Astrocyte (in vitro differentiated cells and primary cell): ENCODE measurements at regions not wholly inside any gene's neighbourhood (a gene's known extent, or its start where the extent isn't known, plus 50 kb on each side); places are given as distances from the start of the nearest gene placed in this dataset.

Source experiments
- DNase-seq: peaks from one replicate; pipeline ENCODE4 v3.0.0-alpha.2; 2010; ENCODE audit warnings: low read depth
- FAIRE-seq: peaks from 2 replicates; lab custom pipeline; 2011; peaks lifted over from hg19 to GRCh38; lab: Jason Lieb, UNC
- H2AFZ ChIP-seq: 2 replicates; pipeline ENCODE4 v1.6.0; 2012; ENCODE audit warnings: low read depth, low read length, inconsistent platforms
- H3K27ac ChIP-seq: 2 replicates; pipeline ENCODE4 v1.5.1; 2011; ENCODE audit warnings: low read depth, low read length, inconsistent platforms
- H3K27me3 ChIP-seq: 2 replicates; pipeline ENCODE4 v1.6.0; 2011; ENCODE audit warnings: low read length, inconsistent platforms; ENCODE audit not compliant: insufficient read depth
- H3K36me3 ChIP-seq: 2 replicates; pipeline ENCODE4 v1.5.1; 2011; ENCODE audit warnings: low read length, inconsistent platforms; ENCODE audit not compliant: insufficient read depth
- H3K4me1 ChIP-seq: 2 replicates; pipeline ENCODE4 v1.5.1; 2011; ENCODE audit warnings: low read length, inconsistent platforms; ENCODE audit not compliant: insufficient read depth
- H3K4me2 ChIP-seq: 2 replicates; pipeline ENCODE4 v1.6.0; 2012; ENCODE audit warnings: low read length, inconsistent platforms
- H3K4me3 ChIP-seq: 2 replicates; pipeline ENCODE4 v1.5.1; 2011; ENCODE audit warnings: low read depth, mild to moderate bottlenecking, low read length, inconsistent platforms; ENCODE audit not compliant: insufficient read depth
- H3K79me2 ChIP-seq: 2 replicates; pipeline ENCODE4 v1.6.0; 2012; ENCODE audit warnings: mild to moderate bottlenecking, low read length, inconsistent platforms; ENCODE audit not compliant: insufficient read depth
- H3K9ac ChIP-seq: 2 replicates; pipeline ENCODE4 v1.6.0; 2012; ENCODE audit warnings: mild to moderate bottlenecking, low read length, inconsistent platforms
- H3K9me3 ChIP-seq: 2 replicates; pipeline ENCODE4 v1.5.1; 2012; ENCODE audit warnings: low read depth, mild to moderate bottlenecking, low read length, inconsistent platforms; ENCODE audit not compliant: insufficient read depth
- H4K20me1 ChIP-seq: 2 replicates; pipeline ENCODE4 v1.6.0; 2012; ENCODE audit warnings: low read length, inconsistent platforms; ENCODE audit not compliant: insufficient read depth
- H3K27ac Mint-ChIP-seq: one replicate; pipeline ENCODE4 v1.8.0; 2021; ENCODE audit warnings: mild to moderate bottlenecking, mixed read lengths; ENCODE audit not compliant: unreplicated experiment
- H3K27me3 Mint-ChIP-seq: one replicate; pipeline ENCODE4 v1.8.0; 2021; ENCODE audit warnings: low read depth, mixed read lengths; ENCODE audit not compliant: unreplicated experiment
- H3K36me3 Mint-ChIP-seq: one replicate; pipeline ENCODE4 v1.8.0; 2021; ENCODE audit warnings: low read depth, mixed read lengths; ENCODE audit not compliant: unreplicated experiment
- H3K4me1 Mint-ChIP-seq: one replicate; pipeline ENCODE4 v1.8.0; 2021; ENCODE audit warnings: low read depth, mixed read lengths; ENCODE audit not compliant: unreplicated experiment
- H3K4me3 Mint-ChIP-seq: one replicate; pipeline ENCODE4 v1.8.0; 2021; ENCODE audit warnings: mild to moderate bottlenecking, moderate library complexity, mixed read lengths; ENCODE audit not compliant: unreplicated experiment
- H3K9me3 Mint-ChIP-seq: one replicate; pipeline ENCODE4 v1.8.0; 2021; ENCODE audit warnings: mild to moderate bottlenecking, mixed read lengths; ENCODE audit not compliant: unreplicated experiment
- CTCF ChIP-seq: IDR thresholded peaks from 2 replicates; pipeline ENCODE4 v1.5.1; 2011; ENCODE audit warnings: low read depth, mild to moderate bottlenecking, inconsistent platforms, low read length, moderate library complexity; ENCODE audit not compliant: insufficient read depth
- EZH2 ChIP-seq: IDR thresholded peaks from 2 replicates; pipeline ENCODE4 v1.6.1; 2012; ENCODE audit warnings: mild to moderate bottlenecking, low read length, inconsistent platforms; ENCODE audit not compliant: insufficient read depth

GRCh38 chr4:40684404-40684803 lies 54.7 kb upstream of the RBM47 start:
- Histone ChIP-seq H3K36me3 (no peaks in the 10 kb centered on the region), H3K4me3 (no peak overlapping the region), H3K79me2 (no peaks in the 10 kb centered on the region), H3K27ac (no peak overlapping the region), H3K9ac (no peak overlapping the region), H3K27me3 (no peaks in the 10 kb centered on the region), H3K9me3 (no peaks in the 10 kb centered on the region), H3K4me2 (no peak overlapping the region), H4K20me1 (no peaks in the 10 kb centered on the region), H2AFZ (no peak overlapping the region), H3K4me1 (peaks cover 4% of the 10 kb centered on the region)
- H3K4me3 Mint-ChIP-seq = no peak overlapping the region
- DNase-seq (no peak), FAIRE-seq (no peak)
- TF ChIP-seq EZH2 = no peak
- no peak for TF ChIP-seq CTCF
- no peaks in the 10 kb centered on the region for H3K9me3 Mint-ChIP-seq
- H3K36me3 Mint-ChIP-seq = no peaks in the 10 kb centered on the region
- no peaks in the 10 kb centered on the region for H3K27me3 Mint-ChIP-seq
- peaks cover 9% of the 10 kb centered on the region for H3K4me1 Mint-ChIP-seq
- H3K27ac Mint-ChIP-seq = no peak overlapping the region

GRCh38 chr4:40685300-40685699 lies 55.6 kb upstream of the RBM47 start:
- Histone ChIP-seq H3K9me3 (no peaks in the 10 kb centered on the region), H3K9ac (no peak overlapping the region), H3K4me3 (no peak overlapping the region), H2AFZ (no peak overlapping the region), H3K79me2 (no peaks in the 10 kb centered on the region), H3K36me3 (no peaks in the 10 kb centered on the region), H3K4me2 (peak overlapping the region; percentile 37), H3K27me3 (no peaks in the 10 kb centered on the region), H3K27ac (no peak overlapping the region), H3K4me1 (peaks cover 4% of the 10 kb centered on the region), H4K20me1 (no peaks in the 10 kb centered on the region)
- FAIRE-seq (peak; percentile 41), DNase-seq (peak; percentile 77)
- Mint-ChIP-seq H3K36me3 (no peaks in the 10 kb centered on the region), H3K4me3 (no peak overlapping the region), H3K27ac (no peak overlapping the region), H3K4me1 (peaks cover 9% of the 10 kb centered on the region), H3K27me3 (no peaks in the 10 kb centered on the region), H3K9me3 (no peaks in the 10 kb centered on the region)
- TF ChIP-seq CTCF = no peak
- no peak for TF ChIP-seq EZH2

GRCh38 chr4:40686081-40686913 lies 56.6 kb upstream of the RBM47 start:
- Histone ChIP-seq H3K79me2 (no peaks in the 10 kb centered on the region), H4K20me1 (no peaks in the 10 kb centered on the region), H3K4me3 (no peak overlapping the region), H3K9ac (no peak overlapping the region), H3K36me3 (no peaks in the 10 kb centered on the region), H3K4me1 (peaks cover 4% of the 10 kb centered on the region), H3K4me2 (no peak overlapping the region), H3K27ac (no peak overlapping the region), H2AFZ (no peak overlapping the region), H3K27me3 (no peaks in the 10 kb centered on the region), H3K9me3 (no peaks in the 10 kb centered on the region)
- Mint-ChIP-seq H3K4me1 (peaks cover 9% of the 10 kb centered on the region), H3K4me3 (no peak overlapping the region), H3K36me3 (no peaks in the 10 kb centered on the region), H3K27ac (peak overlapping the region; percentile 44), H3K9me3 (peaks cover 2% of the 10 kb centered on the region), H3K27me3 (peaks cover 2% of the 10 kb centered on the region)
- no peak for FAIRE-seq
- DNase-seq = no peak
- TF ChIP-seq CTCF (no peak), EZH2 (no peak)
